Naive thymus-derived CD8-positive, alpha-beta T cell (primary cell): ENCODE measurements at regions not wholly inside any gene's neighbourhood (a gene's known extent, or its start where the extent isn't known, plus 50 kb on each side); places are given as distances from the start of the nearest gene placed in this dataset.

Source experiments
- ATAC-seq, 2 donors: fragments of 150-1000 bp; cut with Tn5 transposase in 1 of 2; sonication (Bioruptor Pico), chemical (Tn5 transposase) in 1 of 2; 1 replicate in 1 of 2; 2 replicates in 1 of 2; pipeline ENCODE4 v1.10.0; 2021; ENCODE audit warnings: mild to moderate bottlenecking in 2 of 2, moderate library complexity in 2 of 2
- POLR2A ChIA-PET: fragments of 350-600 bp; sonication (Branson Sonifier 250); formaldehyde crosslinking; loops from one replicate; lab custom pipeline; 2021; ENCODE audit warnings: antibody characterized with exemption; lab: Charles Lee
- DNase-seq, 10 donors: peaks; one replicate each; pipeline versions ENCODE4 v3.0.0 to v3.0.0-alpha.2; 2020 to 2022
- H3K27ac Mint-ChIP-seq, 10 donors: one replicate each; pipeline ENCODE4 v1.8.0; 2020 to 2022; ENCODE audit warnings: mild to moderate bottlenecking in 10 of 10, mixed read lengths in 10 of 10, moderate library complexity in 4 of 10, inconsistent platforms in 1 of 10
- H3K27me3 Mint-ChIP-seq, 5 donors: one replicate each; pipeline ENCODE4 v1.8.0; 2021 to 2022; ENCODE audit warnings: mixed read lengths in 5 of 5
- H3K36me3 Mint-ChIP-seq, 3 donors: one replicate each; pipeline ENCODE4 v1.8.0; 2020 to 2022; ENCODE audit warnings: mixed read lengths in 3 of 3, mild to moderate bottlenecking in 2 of 3, inconsistent platforms in 1 of 3
- H3K4me1 Mint-ChIP-seq, 4 donors: one replicate each; pipeline ENCODE4 v1.8.0; 2021 to 2022; ENCODE audit warnings: mixed read lengths in 4 of 4
- H3K4me3 Mint-ChIP-seq, 10 donors: one replicate each; pipeline ENCODE4 v1.8.0; 2020 to 2022; ENCODE audit warnings: mild to moderate bottlenecking in 10 of 10, mixed read lengths in 10 of 10, moderate library complexity in 6 of 10, inconsistent platforms in 1 of 10
- H3K9me3 Mint-ChIP-seq, 9 donors: one replicate each; pipeline ENCODE4 v1.8.0; 2020 to 2022; ENCODE audit warnings: mixed read lengths in 9 of 9, mild to moderate bottlenecking in 3 of 9, inconsistent platforms in 1 of 9, moderate library complexity in 1 of 9

DNA sequence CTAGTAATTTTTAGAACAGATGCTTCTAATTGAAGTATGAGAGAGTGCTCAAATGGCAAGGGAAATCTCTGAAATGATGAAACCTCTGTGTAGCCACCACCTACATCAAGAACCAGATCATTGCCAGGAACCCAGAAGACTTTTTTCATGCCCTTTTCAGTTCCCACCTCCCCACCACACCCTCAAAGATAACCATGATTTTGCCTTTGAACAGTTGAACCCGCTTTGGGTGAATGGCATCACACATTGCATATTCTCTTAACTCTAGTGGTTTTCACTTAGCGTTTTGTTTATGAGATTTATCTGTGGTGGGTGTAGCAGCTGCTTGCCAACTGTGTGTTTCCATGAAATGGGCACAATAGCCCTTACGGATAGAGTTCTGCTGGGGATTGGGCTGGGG lies 142.9 kb upstream of the HDAC4 start:
- peaks cover 0 to 9% (median 1%) of the 10 kb centered on the region in 5 donors for H3K27me3 Mint-ChIP-seq
- no peaks in the 10 kb centered on the region for H3K36me3 Mint-ChIP-seq
- POLR2A ChIA-PET, result no interaction called here
- H3K9me3 Mint-ChIP-seq, result peaks cover 0 to 4% (median 0%) of the 10 kb centered on the region in 9 donors
- peaks cover 9 to 32% (median 25%) of the 10 kb centered on the region in 4 donors for H3K4me1 Mint-ChIP-seq
- H3K27ac Mint-ChIP-seq, result no peak overlapping the region
- H3K4me3 Mint-ChIP-seq, result no peak overlapping the region
- ATAC-seq (no peak), DNase-seq (no peak)

DNA sequence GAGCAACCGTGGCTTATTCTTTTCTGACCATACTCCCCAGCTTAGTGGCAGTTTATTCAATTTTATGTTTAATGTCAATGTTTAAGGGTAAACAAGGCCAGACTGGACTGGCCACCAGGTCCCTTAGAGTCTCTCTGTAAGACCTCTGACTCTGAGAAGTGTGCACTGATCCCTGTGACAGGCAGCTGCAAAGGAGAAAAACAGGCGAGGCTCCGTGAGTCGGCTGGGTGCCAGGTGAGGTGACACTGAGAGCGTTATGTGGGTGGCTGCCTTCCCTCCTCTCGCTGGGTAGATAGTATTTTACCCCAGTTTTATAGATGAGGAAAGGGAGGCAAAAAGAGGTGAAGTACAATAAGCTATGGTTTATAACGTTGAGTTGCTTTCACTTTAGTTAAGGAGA lies 139.4 kb upstream of the HDAC4 start:
- ATAC-seq, result no peak
- peak in 1 of 10 donors; percentile 21 for DNase-seq
- Mint-ChIP-seq H3K9me3 (peaks cover 0 to 10% (median under 1%) of the 10 kb centered on the region in 9 donors), H3K4me3 (no peak overlapping the region), H3K4me1 (peaks cover 2 to 9% (median 7%) of the 10 kb centered on the region in 4 donors), H3K27me3 (peaks cover 3 to 11% (median 8%) of the 10 kb centered on the region in 5 donors), H3K27ac (no peak overlapping the region), H3K36me3 (no peaks in the 10 kb centered on the region)
- POLR2A ChIA-PET, result no interaction called here

DNA sequence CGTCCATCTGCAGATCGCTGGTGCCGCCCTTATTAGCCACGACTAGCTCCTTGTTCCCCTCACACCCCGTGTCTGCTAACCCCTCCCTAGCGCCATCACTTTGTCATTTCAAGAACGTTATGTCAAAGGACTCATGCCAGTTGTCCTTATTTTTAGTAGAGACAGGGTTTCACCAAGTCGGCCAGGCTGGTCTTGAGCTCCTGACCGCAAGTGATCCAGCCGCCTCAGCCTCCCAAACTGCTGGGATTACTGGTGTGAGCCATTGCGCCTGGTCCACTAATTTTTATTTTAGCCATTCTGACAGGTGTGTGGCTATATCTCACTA lies 138.9 kb upstream of the HDAC4 start:
- POLR2A ChIA-PET, result no interaction called here
- DNase-seq, result peak in 1 of 10 donors; percentile 37
- no peaks in the 10 kb centered on the region for H3K36me3 Mint-ChIP-seq

DNA sequence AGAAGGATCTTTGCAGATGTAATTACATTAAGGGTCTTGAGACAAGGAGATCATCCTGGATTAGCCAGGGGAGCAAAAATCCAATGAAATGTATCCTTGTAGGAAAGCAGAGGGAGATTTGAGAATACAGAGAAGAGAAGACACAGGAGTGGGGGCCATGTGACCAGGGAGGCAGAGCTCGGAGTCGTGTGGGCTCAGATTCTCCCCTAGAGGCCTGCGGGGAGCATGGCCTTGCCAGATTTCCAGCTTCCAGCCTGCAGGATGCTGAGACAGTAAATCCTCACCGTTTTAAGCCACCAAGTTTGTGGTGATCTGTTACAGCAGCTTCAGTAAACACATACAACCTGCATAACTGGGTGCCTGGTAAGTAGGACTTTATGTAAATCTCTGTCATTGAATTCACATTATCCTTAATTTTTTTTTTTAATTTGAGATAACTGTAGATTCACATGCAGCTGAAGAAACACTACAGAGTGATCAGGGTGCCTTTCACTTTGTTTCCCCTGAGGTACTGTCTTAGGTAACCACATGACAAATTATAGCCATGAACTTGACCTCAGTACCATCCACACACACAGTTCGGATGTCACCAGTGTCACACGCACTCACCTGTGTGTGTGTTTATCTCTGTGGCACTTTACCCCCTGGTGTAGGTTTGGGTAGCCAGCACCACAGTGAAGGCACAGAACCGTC lies 138.4 kb upstream of the HDAC4 start:
- Mint-ChIP-seq H3K9me3 (peaks cover 0 to 17% (median 3%) of the 10 kb centered on the region in 9 donors), H3K27ac (peak overlapping the region in 1 of 10 donors; percentile 75), H3K36me3 (peaks cover 0 to 3% (median 0%) of the 10 kb centered on the region in 3 donors), H3K27me3 (peaks cover 0 to 12% (median 7%) of the 10 kb centered on the region in 5 donors), H3K4me3 (no peak overlapping the region), H3K4me1 (no peaks in the 10 kb centered on the region)
- no peak for ATAC-seq
- DNase-seq, result no peak
- POLR2A ChIA-PET, result no interaction called here

More for the DNA sequence above, 138.9 kb upstream of the HDAC4 start:
- Mint-ChIP-seq H3K9me3 (peaks cover 0 to 15% (median 3%) of the 10 kb centered on the region in 9 donors), H3K4me1 (peaks cover 0 to 5% (median 3%) of the 10 kb centered on the region in 4 donors), H3K27me3 (peaks cover 3 to 12% (median 8%) of the 10 kb centered on the region in 5 donors), H3K4me3 (no peak overlapping the region), H3K27ac (peak overlapping the region in 1 of 10 donors; percentile 75)
- no peak for ATAC-seq

DNA sequence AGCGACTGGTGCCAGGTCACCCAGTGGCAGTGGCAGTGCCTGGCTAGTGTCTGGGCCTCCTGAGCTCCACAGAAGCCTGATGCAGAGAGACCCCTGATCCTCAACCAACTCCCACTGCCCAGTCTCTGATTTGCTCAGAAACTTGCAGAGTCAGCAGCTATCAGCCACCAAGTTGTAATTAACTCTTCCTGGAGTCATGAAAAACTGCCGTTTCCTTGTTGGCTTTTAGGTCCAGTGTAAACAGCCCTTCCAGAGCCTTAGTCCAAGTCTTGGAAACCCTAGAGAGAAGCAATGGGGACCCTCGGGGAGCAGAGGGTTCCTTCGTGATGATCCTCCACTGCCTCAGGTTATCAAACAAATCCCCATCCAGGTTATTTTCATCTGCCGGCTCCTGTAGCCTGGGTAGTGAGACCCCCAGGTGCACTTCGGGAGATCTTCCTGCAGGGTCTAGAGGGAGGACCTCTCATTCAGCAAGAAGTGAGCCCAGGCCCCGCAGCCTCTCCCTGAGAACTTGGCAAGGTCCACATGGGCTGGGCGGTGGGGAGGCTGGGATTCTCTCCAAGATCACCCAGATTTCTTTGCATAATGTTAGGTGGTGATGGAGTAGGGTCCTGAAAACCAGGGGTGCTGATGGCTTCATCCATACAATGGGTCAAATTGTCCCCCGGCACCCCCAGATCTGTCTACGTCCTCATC lies 137.7 kb upstream of the HDAC4 start:
- DNase-seq (peak in 1 of 10 donors; percentile 32), ATAC-seq (no peak)
- H3K36me3 Mint-ChIP-seq, result peaks cover 0 to 4% (median 0%) of the 10 kb centered on the region in 3 donors
- peaks cover 0 to 12% (median 7%) of the 10 kb centered on the region in 5 donors for H3K27me3 Mint-ChIP-seq
- H3K4me1 Mint-ChIP-seq, result no peaks in the 10 kb centered on the region
- H3K27ac Mint-ChIP-seq, result no peak overlapping the region
- POLR2A ChIA-PET, result no interaction called here
- no peak overlapping the region for H3K4me3 Mint-ChIP-seq
- H3K9me3 Mint-ChIP-seq, result peaks cover 0 to 17% (median 4%) of the 10 kb centered on the region in 9 donors

DNA sequence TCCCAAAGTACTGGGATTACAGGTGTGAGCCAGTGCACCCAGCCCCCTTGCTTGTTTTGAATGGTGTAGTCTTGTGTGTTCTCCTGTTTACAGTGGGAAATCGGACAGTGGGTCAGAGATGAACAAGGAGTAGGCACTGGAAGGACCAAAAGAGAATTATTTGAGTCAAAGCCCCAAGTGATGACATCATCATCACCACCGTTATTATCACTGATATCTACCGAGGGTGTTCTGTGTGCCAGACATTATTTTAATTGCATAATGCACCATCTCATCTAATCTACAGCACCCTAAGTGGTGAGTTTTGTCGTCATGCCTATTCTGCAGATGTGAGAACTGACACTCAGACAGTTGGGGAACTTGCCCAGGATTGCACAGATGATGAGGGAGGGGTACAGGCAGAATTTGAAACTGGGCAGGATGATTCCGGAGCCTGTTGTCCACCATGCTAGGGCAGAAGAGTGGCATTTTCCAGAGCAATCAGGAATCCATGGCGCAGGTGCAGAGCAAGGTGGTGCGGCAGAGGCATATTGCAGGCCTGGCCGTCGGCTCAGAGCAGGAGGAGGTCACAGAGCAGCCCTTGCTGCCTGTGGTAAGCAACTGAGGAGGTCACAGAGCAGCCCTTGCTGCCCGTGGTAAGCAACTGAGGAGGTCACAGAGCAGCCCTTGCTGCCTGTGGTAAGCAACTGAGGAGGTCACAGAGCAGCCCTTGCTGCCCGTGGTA lies 137.0 kb upstream of the HDAC4 start:
- H3K4me1 Mint-ChIP-seq, result peaks cover 0 to 6% (median under 1%) of the 10 kb centered on the region in 4 donors
- H3K36me3 Mint-ChIP-seq, result peaks cover 0 to 4% (median 0%) of the 10 kb centered on the region in 3 donors
- POLR2A ChIA-PET, result no interaction called here
- no peak overlapping the region for H3K4me3 Mint-ChIP-seq
- peaks cover 0 to 17% (median 4%) of the 10 kb centered on the region in 9 donors for H3K9me3 Mint-ChIP-seq
- no peak overlapping the region for H3K27ac Mint-ChIP-seq
- DNase-seq (peak in 1 of 10 donors; percentile 24), ATAC-seq (no peak)
- peaks cover 0 to 12% (median 7%) of the 10 kb centered on the region in 5 donors for H3K27me3 Mint-ChIP-seq

DNA sequence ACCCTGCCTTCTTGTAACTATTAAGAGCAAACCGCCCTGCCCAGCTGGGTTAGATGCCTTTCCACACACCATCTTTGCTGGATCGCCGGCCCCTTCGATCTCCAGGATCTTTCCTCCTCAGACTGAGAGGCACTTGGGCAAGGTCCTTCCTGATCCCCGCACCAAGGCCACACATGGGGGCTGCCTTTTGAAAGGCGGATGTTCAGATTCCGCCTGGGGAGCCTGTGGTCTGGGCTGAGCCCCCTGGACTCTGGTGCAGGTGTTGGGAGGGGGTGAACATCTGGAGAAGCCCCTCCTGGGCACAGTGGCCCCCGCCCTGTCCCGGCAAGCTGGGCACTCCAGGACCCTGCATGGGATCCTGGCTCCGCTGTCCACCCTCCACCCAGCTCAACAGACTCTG lies 135.4 kb upstream of the HDAC4 start:
- POLR2A ChIA-PET, result no interaction called here
- ATAC-seq (no peak), DNase-seq (peak in 1 of 10 donors; percentile 61)
- peaks cover 0 to 4% (median 0%) of the 10 kb centered on the region in 3 donors for H3K36me3 Mint-ChIP-seq
- H3K4me3 Mint-ChIP-seq, result no peak overlapping the region
- no peak overlapping the region for H3K27ac Mint-ChIP-seq
- peaks cover 0 to 6% (median under 1%) of the 10 kb centered on the region in 4 donors for H3K4me1 Mint-ChIP-seq
- peaks cover 0 to 12% (median 5%) of the 10 kb centered on the region in 5 donors for H3K27me3 Mint-ChIP-seq
- H3K9me3 Mint-ChIP-seq, result peaks cover 0 to 17% (median 5%) of the 10 kb centered on the region in 9 donors

DNA sequence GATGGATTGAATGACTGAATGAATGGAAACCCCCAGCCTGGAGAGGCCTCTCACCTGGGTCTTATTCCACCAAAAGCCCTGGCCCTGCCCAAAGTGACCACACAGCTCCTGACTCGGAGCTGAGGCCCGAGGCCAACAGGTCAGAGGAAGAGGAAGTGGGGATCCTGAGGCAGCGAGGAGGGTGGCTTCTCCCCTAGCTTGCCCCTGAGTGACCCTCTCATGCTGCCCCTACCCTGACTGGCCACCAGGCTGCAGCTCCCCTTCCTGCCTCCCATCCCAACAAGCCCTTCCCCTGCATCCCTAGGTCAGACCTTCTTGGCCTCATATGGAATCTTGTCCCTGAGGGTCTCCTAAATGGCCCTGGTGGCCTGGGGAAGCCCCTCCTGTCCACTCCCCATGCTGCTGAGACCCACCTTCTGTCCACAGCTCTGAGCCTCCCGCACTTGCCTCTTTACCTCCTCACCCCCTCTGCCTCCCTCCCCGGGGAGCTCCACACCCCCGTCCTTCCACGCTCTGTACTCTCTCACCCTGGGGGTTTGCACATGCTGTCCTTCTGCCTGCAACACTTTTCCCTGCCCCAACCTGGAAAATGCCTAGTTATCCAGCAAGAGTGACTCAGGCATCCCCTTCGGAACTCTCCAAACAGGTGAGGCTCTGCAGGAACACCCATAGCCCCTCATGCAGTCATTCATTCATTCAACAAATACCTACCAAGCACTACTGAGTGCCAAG lies 134.8 kb upstream of the HDAC4 start:
- Mint-ChIP-seq H3K27me3 (peaks cover 0 to 12% (median 5%) of the 10 kb centered on the region in 5 donors), H3K4me3 (no peak overlapping the region), H3K9me3 (peaks cover 0 to 17% (median 8%) of the 10 kb centered on the region in 9 donors), H3K36me3 (peaks cover 0 to 4% (median 0%) of the 10 kb centered on the region in 3 donors), H3K4me1 (peaks cover 0 to 6% (median under 1%) of the 10 kb centered on the region in 4 donors), H3K27ac (no peak overlapping the region)
- ATAC-seq (no peak), DNase-seq (peak in 1 of 10 donors; percentile 43)
- POLR2A ChIA-PET, result interaction anchor here (0.6 kb wide), 1 partner anchor 343 kb away, joined by 7 read pairs; no protein-coding TSS in a partner anchor

DNA sequence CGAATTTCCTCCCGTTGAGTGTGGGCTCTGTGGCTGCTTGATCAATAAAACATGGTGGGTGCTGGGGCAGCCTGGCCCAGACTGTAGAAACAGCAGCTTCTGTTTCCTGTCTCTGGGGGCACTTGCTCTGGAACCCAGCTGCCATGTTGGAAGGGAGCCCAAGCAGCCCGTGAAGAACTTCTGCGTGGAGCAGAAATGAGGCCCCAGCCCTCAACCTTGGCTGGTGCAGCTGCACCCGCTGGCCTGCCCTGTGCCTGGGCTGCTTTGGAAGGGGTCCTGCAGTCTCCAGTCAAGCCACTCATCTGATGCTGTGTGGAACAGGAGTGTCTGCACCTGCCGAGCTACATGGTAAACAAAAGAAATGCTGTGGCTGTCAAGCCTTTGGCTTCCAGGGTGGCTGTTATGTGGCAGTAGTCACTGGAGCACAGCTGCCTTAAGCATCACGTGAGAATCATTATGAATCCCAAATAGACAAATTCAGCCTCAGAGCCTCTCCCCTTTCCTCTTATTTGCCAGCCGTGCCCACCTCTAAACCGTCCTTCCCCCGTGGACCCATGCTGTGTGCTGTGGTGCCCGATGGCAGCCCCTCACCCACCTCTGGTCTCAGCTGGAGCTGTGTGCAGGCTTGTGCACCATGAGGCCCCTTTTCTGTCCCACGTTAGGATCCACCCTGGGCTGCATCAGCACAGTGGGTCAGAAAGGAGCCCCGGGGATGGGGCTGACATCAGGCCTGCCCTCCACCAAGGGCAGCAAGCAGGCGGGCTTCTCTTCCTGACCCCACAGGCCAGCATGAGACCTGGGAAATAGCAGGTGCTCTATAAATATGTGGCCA lies 134.0 kb upstream of the HDAC4 start:
- H3K27ac Mint-ChIP-seq, result no peak overlapping the region
- peaks cover 0 to 6% (median under 1%) of the 10 kb centered on the region in 4 donors for H3K4me1 Mint-ChIP-seq
- no peak for ATAC-seq
- H3K27me3 Mint-ChIP-seq, result peaks cover 0 to 18% (median 5%) of the 10 kb centered on the region in 5 donors
- H3K9me3 Mint-ChIP-seq, result peaks cover 0 to 21% (median 10%) of the 10 kb centered on the region in 9 donors
- H3K4me3 Mint-ChIP-seq, result no peak overlapping the region
- DNase-seq, result peak in 1 of 10 donors; percentile 36
- peaks cover 0 to 4% (median 0%) of the 10 kb centered on the region in 3 donors for H3K36me3 Mint-ChIP-seq
- POLR2A ChIA-PET, result interaction anchor here (0.6 kb wide), 1 partner anchor 344 kb away, joined by 7 read pairs; no protein-coding TSS in a partner anchor

DNA sequence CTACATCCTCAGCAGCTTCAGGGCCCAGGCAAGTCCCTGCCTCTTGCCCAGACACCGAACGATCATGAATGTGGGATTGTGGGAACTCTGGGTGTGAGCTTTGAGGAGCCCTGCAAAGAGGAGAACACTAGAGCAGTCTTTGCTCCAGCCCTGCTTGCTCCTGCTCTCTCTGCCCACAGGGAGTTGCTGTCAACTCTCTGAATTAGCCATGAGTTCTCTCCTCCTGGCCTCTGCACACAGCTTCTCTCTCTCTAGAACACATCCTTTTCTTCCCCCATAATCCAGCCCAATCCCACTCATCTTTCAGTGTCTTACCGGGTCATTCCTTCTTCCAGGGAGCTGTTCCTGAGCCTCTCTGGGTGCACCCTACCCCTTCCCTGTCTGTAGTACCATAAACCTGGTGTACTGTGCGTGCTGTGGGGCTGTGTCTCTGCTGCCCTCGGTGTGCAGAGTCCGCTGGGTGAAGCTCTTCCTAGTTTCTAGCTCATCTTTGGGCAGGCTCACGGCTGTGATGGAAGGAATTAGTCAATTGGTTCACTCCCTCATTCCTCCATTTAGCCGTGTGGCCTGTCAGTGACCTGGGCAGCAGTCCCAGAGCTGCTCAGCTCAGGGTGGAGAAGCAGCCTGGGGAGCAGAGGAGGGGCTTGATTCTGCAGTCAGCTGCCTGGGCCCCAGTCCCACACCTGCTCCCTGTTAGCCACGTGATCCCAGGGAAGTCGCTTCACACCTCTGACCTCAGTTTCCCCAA lies 132.9 kb upstream of the HDAC4 start:
- ATAC-seq (no peak), DNase-seq (peak in 1 of 10 donors; percentile 26)
- H3K4me3 Mint-ChIP-seq, result no peak overlapping the region
- H3K9me3 Mint-ChIP-seq, result peaks cover 0 to 21% (median 10%) of the 10 kb centered on the region in 9 donors
- peaks cover 0 to 4% (median 0%) of the 10 kb centered on the region in 3 donors for H3K36me3 Mint-ChIP-seq
- peaks cover 0 to 6% (median under 1%) of the 10 kb centered on the region in 4 donors for H3K4me1 Mint-ChIP-seq
- peaks cover 0 to 18% (median 5%) of the 10 kb centered on the region in 5 donors for H3K27me3 Mint-ChIP-seq
- POLR2A ChIA-PET, result no interaction called here
- no peak overlapping the region for H3K27ac Mint-ChIP-seq

DNA sequence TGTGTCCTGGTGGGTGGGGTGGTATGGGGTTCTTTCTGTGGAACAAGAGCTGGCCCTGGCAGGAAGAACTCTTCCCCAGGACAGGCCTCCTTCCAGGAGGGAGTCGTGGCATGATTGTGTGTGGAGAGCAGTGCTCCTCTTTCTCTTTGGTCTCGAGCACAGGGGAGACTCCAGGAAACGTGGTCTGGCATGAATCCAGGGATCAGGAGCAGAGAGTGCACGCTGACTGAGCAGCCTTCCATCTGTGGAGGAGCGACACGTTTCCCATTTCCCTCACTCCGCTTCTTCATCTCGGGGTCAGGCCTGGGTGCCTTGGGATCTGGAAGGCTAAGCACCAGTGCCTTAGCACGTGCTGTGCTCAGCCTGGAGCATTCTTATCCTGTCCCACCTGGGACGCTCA lies 132.0 kb upstream of the HDAC4 start:
- POLR2A ChIA-PET, result no interaction called here
- Mint-ChIP-seq H3K4me3 (no peak overlapping the region), H3K27ac (no peak overlapping the region), H3K36me3 (peaks cover 0 to 4% (median 0%) of the 10 kb centered on the region in 3 donors), H3K9me3 (peaks cover 0 to 21% (median 10%) of the 10 kb centered on the region in 9 donors), H3K27me3 (peaks cover 0 to 18% (median 5%) of the 10 kb centered on the region in 5 donors), H3K4me1 (peaks cover 0 to 6% (median under 1%) of the 10 kb centered on the region in 4 donors)
- ATAC-seq (no peak), DNase-seq (no peak)
